ENCODE measurements at regions not wholly inside any gene's neighbourhood (a gene's known extent, or its start where the extent isn't known, plus 50 kb on each side); places are given as distances from the start of the nearest gene placed in this dataset.
"Not testable (repeated sequence)": the region's sequence is repeated elsewhere in the genome, so short reads cannot be mapped to it uniquely, and the experiment has no call there.

- H3K9me3 ChIP-seq; H3K27ac ChIP-seq; H3K4me3 ChIP-seq; H3K27me3 ChIP-seq; H3K4me1 ChIP-seq (ENCODE audit: insufficient read depth); DNase-seq; intact Hi-C loops (cut with DNase I); H3K36me3 ChIP-seq: not testable (repeated sequence)
- WGBS, 3 donors: 77 to 85% (median 80%) methylated on average over 3 of the region's 3 CpGs
Measured at GRCh38 chr16:18201511-18201910, 135.0 kb downstream of the NPIPA8 start.

- H3K4me1 ChIP-seq (ENCODE audit: insufficient read depth); intact Hi-C loops (cut with DNase I); H3K4me3 ChIP-seq; H3K27ac ChIP-seq; H3K27me3 ChIP-seq; DNase-seq; H3K9me3 ChIP-seq; H3K36me3 ChIP-seq: not testable (repeated sequence)
- 73 to 90% (median 84%) methylated on average over 1 to 2 of the region's 2 CpGs for WGBS, 3 donors
Measured at GRCh38 chr16:18192389-18192788, 144.1 kb downstream of the NPIPA8 start.

- 53 to 71% (median 70%) methylated on average over 1 of the region's 8 CpGs for WGBS, 3 donors
Measured at GRCh38 chr16:18190179-18190578, 146.4 kb downstream of the NPIPA8 start.

GRCh38 chr16:18184755-18185154 is 151.8 kb downstream of the NPIPA8 start:
- WGBS, 3 donors: 63% methylated on average over 7 of the region's 15 CpGs; no CpG with 5 or more reads in 2 of the 3 donors
- H3K27ac ChIP-seq; H3K4me1 ChIP-seq (ENCODE audit: insufficient read depth); H3K36me3 ChIP-seq; H3K27me3 ChIP-seq; H3K4me3 ChIP-seq; intact Hi-C loops (cut with DNase I); H3K9me3 ChIP-seq; DNase-seq: not testable (repeated sequence)

More at GRCh38 chr16:18190179-18190578, 146.4 kb downstream of the NPIPA8 start:
- H3K4me1 ChIP-seq (ENCODE audit: insufficient read depth); H3K4me3 ChIP-seq; H3K36me3 ChIP-seq; intact Hi-C loops (cut with DNase I); H3K9me3 ChIP-seq; H3K27me3 ChIP-seq; H3K27ac ChIP-seq; DNase-seq: not testable (repeated sequence)

GRCh38 chr16:18181028-18181427 is 155.5 kb downstream of the NPIPA8 start:
- intact Hi-C loops (cut with DNase I); DNase-seq: not testable (repeated sequence)
- 21 to 34% (median 33%) methylated on average over 2 to 3 of the region's 6 CpGs for WGBS, 3 donors

GRCh38 chr16:18173945-18174497 is 162.5 kb downstream of the NPIPA8 start:
- H3K9me3 ChIP-seq; DNase-seq; H3K27me3 ChIP-seq; H3K4me1 ChIP-seq (ENCODE audit: insufficient read depth); H3K36me3 ChIP-seq; intact Hi-C loops (cut with DNase I); H3K27ac ChIP-seq; H3K4me3 ChIP-seq: not testable (repeated sequence)
- 58 to 69% (median 62%) methylated on average over 2 of the region's 2 CpGs for WGBS, 3 donors

More at GRCh38 chr16:18181028-18181427, 155.5 kb downstream of the NPIPA8 start:
- not testable (repeated sequence) for H3K27me3 ChIP-seq; H3K36me3 ChIP-seq; H3K9me3 ChIP-seq; H3K4me1 ChIP-seq (ENCODE audit: insufficient read depth); H3K4me3 ChIP-seq; H3K27ac ChIP-seq

- DNase-seq; intact Hi-C loops (cut with DNase I): not testable (repeated sequence)
- WGBS, 3 donors: 33 to 49% (median 46%) methylated on average over 2 to 3 of the region's 3 CpGs
Measured at GRCh38 chr16:18162293-18162692, 174.2 kb downstream of the NPIPA8 start.

GRCh38 chr16:18161224-18161623 is 175.3 kb downstream of the NPIPA8 start:
- not testable (repeated sequence) for DNase-seq; H3K4me1 ChIP-seq (ENCODE audit: insufficient read depth)
- WGBS, 3 donors: 67 to 83% (median 78%) methylated on average over 4 of the region's 4 CpGs

More at GRCh38 chr16:18162293-18162692, 174.2 kb downstream of the NPIPA8 start:
- H3K4me1 ChIP-seq (ENCODE audit: insufficient read depth); H3K36me3 ChIP-seq; H3K4me3 ChIP-seq; H3K27ac ChIP-seq; H3K27me3 ChIP-seq; H3K9me3 ChIP-seq: not testable (repeated sequence)

GRCh38 chr16:18159185-18159584 is 177.4 kb downstream of the NPIPA8 start:
- H3K27me3 ChIP-seq; intact Hi-C loops (cut with DNase I); H3K36me3 ChIP-seq; H3K9me3 ChIP-seq; DNase-seq; H3K4me1 ChIP-seq (ENCODE audit: insufficient read depth); H3K27ac ChIP-seq; H3K4me3 ChIP-seq: not testable (repeated sequence)
- 55 to 71% (median 70%) methylated on average over 1 of the region's 1 CpG for whole genome bisulfite sequencing, 3 donors

More at GRCh38 chr16:18161224-18161623, 175.3 kb downstream of the NPIPA8 start:
- H3K36me3 ChIP-seq; H3K4me3 ChIP-seq; intact Hi-C loops (cut with DNase I); H3K27me3 ChIP-seq; H3K27ac ChIP-seq; H3K9me3 ChIP-seq: not testable (repeated sequence)

GRCh38 chr16:18157854-18158253 is 178.7 kb downstream of the NPIPA8 start:
- H3K9me3 ChIP-seq; intact Hi-C loops (cut with DNase I); H3K4me3 ChIP-seq; H3K27ac ChIP-seq; H3K27me3 ChIP-seq; DNase-seq; H3K36me3 ChIP-seq; H3K4me1 ChIP-seq (ENCODE audit: insufficient read depth): not testable (repeated sequence)
- WGBS, 3 donors: 65 to 81% (median 80%) methylated on average over 1 of the region's 1 CpG

GRCh38 chr16:18152832-18153231 is 183.7 kb downstream of the NPIPA8 start:
- H3K4me1 ChIP-seq (ENCODE audit: insufficient read depth); intact Hi-C loops (cut with DNase I); H3K4me3 ChIP-seq; H3K27me3 ChIP-seq; H3K27ac ChIP-seq; H3K36me3 ChIP-seq; DNase-seq; H3K9me3 ChIP-seq: not testable (repeated sequence)
- WGBS, 3 donors: 44 to 66% (median 59%) methylated on average over 5 of the region's 6 CpGs

- H3K27ac ChIP-seq; H3K27me3 ChIP-seq; intact Hi-C loops (cut with DNase I); H3K4me3 ChIP-seq; DNase-seq; H3K4me1 ChIP-seq (ENCODE audit: insufficient read depth); H3K9me3 ChIP-seq; H3K36me3 ChIP-seq: not testable (repeated sequence)
- WGBS, 3 donors: 60 to 67% methylated on average over 1 of the region's 5 CpGs; no CpG with 5 or more reads in 1 of the 3 donors
Measured at GRCh38 chr16:18148132-18148531, 188.4 kb downstream of the NPIPA8 start.

Data from ovary (tissue), 7 donors.